HG03442 (cell line): ENCODE measurements at regions not wholly inside any gene's neighbourhood (a gene's known extent, or its start where the extent isn't known, plus 50 kb on each side); places are given as distances from the start of the nearest gene placed in this dataset.
"Not testable (repeated sequence)": the region's sequence is repeated elsewhere in the genome, so short reads cannot be mapped to it uniquely, and the experiment has no call there.

Source experiments
- ATAC-seq: cut with Tn5 transposase; IDR thresholded peaks from one replicate; pipeline ENCODE4 v1.9.1; 2021; ENCODE audit warnings: mild to moderate bottlenecking, moderate library complexity; ENCODE audit not compliant: unreplicated experiment

GRCh38 chr6:43939281-43940070 lies 169.5 kb downstream of the VEGFA start:
- ATAC-seq: no peak

- no peak for ATAC-seq
Observed at GRCh38 chr6:43938178-43939105, 168.4 kb downstream of the VEGFA start.

GRCh38 chr6:43937236-43938177 lies 167.5 kb downstream of the VEGFA start:
- ATAC-seq: no peak

GRCh38 chr6:43936476-43936875 lies 166.5 kb downstream of the VEGFA start:
- no peak for ATAC-seq

- no peak for ATAC-seq
Observed at GRCh38 chr6:43935921-43936439, 166.0 kb downstream of the VEGFA start.

GRCh38 chr6:43934803-43935602 lies 165.0 kb downstream of the VEGFA start:
- ATAC-seq: no peak

GRCh38 chr6:43934183-43934802 lies 164.3 kb downstream of the VEGFA start:
- ATAC-seq: no peak

GRCh38 chr6:43933148-43933885 lies 163.3 kb downstream of the VEGFA start:
- no peak for ATAC-seq

GRCh38 chr6:43932259-43933147 lies 162.5 kb downstream of the VEGFA start:
- ATAC-seq: no peak

GRCh38 chr6:43931201-43931600 lies 161.2 kb downstream of the VEGFA start:
- ATAC-seq: no peak

GRCh38 chr6:43930440-43931154 lies 160.6 kb downstream of the VEGFA start:
- no peak for ATAC-seq

- no peak for ATAC-seq
Observed at GRCh38 chr6:43929511-43929910, 159.5 kb downstream of the VEGFA start.

GRCh38 chr6:43927532-43928210 lies 157.7 kb downstream of the VEGFA start:
- ATAC-seq: no peak

- no peak for ATAC-seq
Observed at GRCh38 chr6:43926634-43927531, 156.9 kb downstream of the VEGFA start.

- not testable (repeated sequence) for ATAC-seq
Observed at GRCh38 chr6:43925636-43926139, 155.7 kb downstream of the VEGFA start.
